GM12865 (cell line): ENCODE measurements at regions not wholly inside any gene's neighbourhood (a gene's known extent, or its start where the extent isn't known, plus 50 kb on each side); places are given as distances from the start of the nearest gene placed in this dataset.
"Not testable (repeated sequence)": the region's sequence is repeated elsewhere in the genome, so short reads cannot be mapped to it uniquely, and the experiment has no call there.

ENCODE experiments used
- DNase-seq: peaks from one replicate; pipeline ENCODE4 v3.0.0; 2010; ENCODE audit warnings: low read depth
- H3K4me3 ChIP-seq: 2 replicates; pipeline ENCODE4 v1.5.1; 2011; ENCODE audit warnings: mild to moderate bottlenecking, low read depth, low read length, control low read depth
- TF ChIP-seq, protein P1 (sequence below): IDR thresholded peaks from 2 replicates; pipeline ENCODE4 v1.5.1; 2011; ENCODE audit warnings: low read length, control low read depth, low read depth, inconsistent platforms; ENCODE audit not compliant: insufficient read depth; ENCODE audit errors: missing control alignments

DNA sequence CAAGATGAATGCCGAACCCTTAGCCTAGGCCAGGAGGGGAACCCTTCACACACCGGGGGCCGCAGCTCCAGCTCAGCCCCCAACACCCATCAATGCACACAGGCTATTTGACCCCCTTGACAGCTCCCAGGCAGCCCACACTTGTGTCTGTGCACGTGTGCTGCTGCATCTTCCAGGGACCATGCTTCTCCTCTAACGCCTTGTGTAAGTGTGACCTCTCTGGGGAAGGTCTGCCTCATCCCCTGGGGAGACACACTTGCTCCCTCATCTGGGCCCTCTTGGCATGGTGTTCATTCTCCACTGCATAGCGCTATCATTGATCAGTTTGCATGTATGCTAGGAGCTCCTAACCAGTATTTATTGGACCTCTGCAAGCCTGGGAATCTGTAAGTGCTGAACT is 120.0 kb upstream of the FHL2 start:
- TF ChIP-seq, protein P1, sequence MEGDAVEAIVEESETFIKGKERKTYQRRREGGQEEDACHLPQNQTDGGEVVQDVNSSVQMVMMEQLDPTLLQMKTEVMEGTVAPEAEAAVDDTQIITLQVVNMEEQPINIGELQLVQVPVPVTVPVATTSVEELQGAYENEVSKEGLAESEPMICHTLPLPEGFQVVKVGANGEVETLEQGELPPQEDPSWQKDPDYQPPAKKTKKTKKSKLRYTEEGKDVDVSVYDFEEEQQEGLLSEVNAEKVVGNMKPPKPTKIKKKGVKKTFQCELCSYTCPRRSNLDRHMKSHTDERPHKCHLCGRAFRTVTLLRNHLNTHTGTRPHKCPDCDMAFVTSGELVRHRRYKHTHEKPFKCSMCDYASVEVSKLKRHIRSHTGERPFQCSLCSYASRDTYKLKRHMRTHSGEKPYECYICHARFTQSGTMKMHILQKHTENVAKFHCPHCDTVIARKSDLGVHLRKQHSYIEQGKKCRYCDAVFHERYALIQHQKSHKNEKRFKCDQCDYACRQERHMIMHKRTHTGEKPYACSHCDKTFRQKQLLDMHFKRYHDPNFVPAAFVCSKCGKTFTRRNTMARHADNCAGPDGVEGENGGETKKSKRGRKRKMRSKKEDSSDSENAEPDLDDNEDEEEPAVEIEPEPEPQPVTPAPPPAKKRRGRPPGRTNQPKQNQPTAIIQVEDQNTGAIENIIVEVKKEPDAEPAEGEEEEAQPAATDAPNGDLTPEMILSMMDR = no peak
- H3K4me3 ChIP-seq = no peak overlapping the region
- DNase-seq = no peak

DNA sequence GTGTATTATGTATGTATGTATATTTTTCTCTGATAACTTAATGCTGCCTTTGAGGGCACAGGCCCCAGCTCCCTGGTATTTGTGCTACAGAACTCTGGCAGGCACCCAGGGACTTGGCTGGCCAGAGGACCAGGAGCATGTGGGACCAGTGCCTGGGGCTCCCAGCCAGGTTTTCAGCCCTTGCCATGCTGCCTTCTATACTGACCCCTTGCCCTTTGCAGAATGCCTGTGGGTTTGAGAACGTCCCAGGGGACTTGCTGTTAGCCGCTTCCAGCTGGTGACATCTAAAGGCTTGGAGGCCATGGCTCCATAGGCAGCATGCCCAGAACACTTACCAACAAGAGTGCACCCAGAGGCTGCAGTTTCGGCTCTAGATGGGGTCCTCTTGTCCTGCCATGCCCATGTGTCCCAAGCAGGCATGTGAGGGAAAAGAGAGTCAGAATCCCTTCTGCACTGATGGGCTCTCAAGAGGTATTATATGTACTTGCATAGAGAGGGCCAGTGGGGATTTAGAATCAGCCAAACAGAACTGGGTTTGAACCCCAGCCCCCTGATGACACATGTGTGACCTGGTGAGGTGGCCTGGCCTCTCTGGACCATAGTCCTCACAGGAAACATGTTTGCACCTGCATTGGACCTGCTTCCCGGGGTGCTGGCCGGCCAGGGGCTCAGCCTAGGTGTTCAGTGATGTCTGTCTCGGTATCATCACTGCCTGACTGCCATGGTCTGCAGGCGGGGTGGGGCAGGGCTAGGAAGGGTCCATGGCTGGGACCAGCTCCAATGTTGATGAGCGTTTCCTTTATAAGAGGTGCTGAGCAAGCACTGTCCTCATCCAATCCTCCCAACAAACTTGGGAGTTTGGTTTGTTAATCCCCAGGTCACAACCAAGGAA is 119.2 kb upstream of the FHL2 start:
- TF ChIP-seq, protein P1 = no peak
- DNase-seq = no peak
- H3K4me3 ChIP-seq = no peak overlapping the region

DNA sequence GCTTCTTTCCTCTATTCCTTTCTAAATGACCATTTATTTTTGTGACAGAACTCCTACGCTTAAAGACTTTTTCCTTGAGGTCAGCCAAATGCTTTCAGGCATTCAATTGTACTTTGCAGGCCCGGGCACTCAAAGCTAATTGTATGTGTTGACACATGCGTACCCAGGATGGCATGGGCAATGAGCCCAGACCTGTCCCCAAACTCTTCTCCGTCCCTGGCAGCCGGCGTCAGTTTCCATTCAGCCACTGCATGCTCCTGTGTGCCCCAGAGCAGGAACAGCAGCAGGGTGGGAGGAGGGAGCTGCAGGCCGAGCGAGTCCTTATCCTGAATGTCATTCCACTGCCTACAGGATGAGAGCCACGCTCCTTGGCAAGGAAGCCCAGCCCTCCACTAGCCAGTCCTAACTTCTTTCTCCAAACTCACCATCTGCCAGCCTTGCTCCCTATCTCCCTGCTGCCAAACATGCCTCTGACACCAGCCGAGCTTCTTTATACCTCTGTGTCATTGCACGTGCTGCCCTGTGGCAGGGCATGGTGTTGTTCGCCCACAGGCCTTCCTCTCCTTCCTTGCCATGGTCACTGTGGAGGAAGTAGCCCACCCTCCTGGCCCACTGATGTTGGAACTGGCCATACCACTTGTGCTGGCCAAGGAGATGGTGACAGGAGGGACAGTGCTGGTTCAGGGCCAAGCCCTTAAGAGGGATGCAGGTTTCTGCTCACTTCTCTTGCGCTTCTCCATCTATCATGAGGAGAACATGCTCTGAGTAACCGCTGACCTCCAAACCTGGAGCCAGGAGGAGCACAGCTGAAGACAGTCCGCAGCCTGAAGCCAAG is 116.9 kb upstream of the FHL2 start:
- H3K4me3 ChIP-seq = no peak overlapping the region
- TF ChIP-seq, protein P1 = no peak
- no peak for DNase-seq

DNA sequence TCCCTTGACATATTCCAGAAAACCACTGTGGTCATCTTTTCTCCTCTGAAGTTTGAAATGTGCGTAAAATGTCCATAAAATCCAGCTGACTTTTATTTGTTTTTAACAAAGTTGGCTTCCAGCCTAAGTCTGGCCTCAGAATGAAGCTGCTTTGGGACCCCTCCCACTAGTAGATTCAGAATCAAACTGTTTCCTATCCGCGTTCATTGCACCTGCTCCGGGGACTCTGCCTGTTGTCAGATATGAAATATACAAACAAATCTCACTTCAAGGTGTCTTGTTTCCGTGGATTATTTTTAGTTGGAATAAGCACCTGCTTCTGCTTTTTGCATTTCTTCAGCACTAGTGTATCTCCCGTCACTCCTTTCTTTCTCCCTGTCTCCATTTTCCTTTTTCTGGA is 115.7 kb upstream of the FHL2 start:
- TF ChIP-seq, protein P1 = no peak
- H3K4me3 ChIP-seq = no peak overlapping the region
- no peak for DNase-seq

DNA sequence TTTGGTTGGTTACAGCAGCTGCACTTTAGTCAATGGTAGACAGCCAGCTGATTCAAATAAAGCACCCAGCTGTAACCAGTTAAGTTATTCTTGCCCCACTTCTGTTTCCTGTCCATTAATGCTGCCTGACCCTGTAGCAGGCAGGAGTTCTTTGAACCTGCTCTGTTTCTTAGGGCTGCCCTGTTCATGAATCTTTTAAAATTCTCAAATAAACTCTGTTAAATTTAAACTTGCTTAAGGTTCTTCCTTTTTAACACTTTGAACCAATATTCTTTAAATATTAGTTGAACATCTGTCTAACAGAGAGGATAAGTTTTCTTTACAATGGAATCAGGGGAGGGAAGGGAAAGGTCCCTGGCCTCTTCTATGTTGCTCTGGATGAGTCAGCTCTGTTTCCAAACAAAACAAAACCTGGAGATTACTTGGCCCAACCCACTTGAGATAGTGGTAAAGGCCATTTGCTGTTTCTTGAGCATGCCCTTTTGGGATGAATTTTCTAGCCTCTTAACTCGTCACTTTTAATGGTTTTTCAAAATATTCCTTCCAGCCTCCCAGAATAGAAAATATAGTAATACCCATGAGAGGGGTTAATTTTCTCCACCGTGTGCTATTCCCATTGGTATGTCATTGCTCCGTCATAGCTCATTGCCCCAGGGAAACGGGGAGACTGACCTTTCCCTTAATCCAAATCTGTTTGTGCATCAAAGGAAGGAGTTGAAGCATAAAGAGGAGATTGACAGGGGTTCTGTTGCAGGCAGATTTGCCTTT is 112.1 kb upstream of the FHL2 start:
- TF ChIP-seq, protein P1 = no peak
- H3K4me3 ChIP-seq = no peak overlapping the region
- no peak for DNase-seq

DNA sequence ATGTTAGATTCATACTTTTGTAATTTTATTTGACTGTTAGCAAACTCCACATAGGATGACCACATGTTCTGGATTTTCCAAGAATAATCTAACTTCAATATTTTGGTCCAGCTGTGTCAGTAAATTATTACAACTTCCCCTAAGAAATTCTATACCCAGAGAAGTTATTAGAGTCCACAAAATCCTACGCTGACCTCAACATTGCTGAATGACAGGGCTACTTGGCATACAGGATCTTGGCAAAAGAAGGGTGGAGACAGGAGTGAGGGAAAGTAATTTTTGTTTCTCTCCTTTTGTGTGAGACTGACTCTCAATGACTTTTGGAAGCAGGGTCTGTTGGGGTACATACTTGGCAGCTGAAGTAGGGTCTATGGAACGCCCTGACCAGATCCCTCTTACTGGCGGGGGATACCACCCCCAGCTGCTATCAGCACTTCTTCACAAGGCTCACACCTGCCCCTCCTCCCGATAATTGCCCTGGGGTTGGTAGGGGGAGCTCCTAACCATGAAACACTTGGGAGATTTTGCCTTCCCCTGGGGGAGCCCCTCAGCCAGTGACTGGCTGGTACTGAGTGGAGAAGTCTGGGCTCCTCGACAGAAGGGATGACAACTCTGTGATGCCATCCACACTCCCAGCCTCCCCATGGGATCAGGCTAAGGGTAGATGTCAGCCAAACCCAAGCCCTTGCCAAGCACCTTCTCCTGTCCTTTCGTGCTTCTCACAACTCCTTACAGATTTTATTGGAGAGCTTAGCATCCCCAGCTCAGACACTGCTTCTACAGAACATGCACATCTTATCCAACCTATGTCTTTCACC is 110.6 kb upstream of the FHL2 start:
- TF ChIP-seq, protein P1 = no peak
- H3K4me3 ChIP-seq = no peak overlapping the region

DNA sequence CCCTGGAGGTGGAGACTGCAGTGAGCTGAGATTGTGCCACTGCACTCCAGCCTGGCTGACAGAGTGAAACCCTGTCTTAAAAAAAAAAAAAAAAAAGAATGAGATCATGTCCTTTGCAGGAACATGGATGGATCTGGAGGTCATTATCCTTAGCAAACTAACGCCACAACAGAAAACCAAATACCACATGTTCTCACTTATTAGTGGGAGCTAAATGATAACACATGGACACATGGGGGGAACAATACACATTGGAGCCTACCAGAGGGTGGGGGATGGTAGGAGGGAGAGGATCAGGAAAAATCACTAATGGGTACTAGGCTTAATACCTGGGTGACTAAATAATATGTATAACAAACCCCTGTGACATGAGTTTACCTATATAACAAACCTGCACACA is 108.0 kb upstream of the FHL2 start:
- H3K4me3 ChIP-seq, DNase-seq: not testable (repeated sequence)

More for the DNA sequence above, 110.6 kb upstream of the FHL2 start:
- DNase-seq = no peak
